RPMI7951 (cell line): ENCODE measurements at regions not wholly inside any gene's neighbourhood (a gene's known extent, or its start where the extent isn't known, plus 50 kb on each side); places are given as distances from the start of the nearest gene placed in this dataset.
"Not testable (repeated sequence)": the region's sequence is repeated elsewhere in the genome, so short reads cannot be mapped to it uniquely, and the experiment has no call there.

Experiments used
- DNase-seq: peaks from one replicate; pipeline ENCODE4 v3.0.0-alpha.2; 2012; ENCODE audit warnings: low read depth

DNA sequence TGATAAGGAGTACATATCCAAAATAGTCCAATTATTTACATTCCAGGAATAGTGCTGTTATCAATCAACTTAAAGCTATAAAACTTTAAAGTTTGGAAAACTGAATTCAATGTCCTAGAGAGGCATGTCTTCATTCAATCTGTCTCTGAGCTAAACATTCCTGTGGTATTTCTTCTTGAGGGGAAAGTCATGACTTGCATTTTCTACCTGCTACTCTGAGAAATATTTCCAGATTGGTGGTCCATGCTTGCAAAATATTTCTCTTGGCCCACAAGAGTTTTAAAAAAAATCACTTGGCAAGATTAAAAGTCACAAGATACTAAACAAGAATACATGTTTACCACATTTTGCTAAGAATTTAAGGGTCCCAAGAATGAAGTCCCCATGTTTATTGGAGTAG is 63.6 kb upstream of the HGF start:
- DNase-seq = no peak

DNA sequence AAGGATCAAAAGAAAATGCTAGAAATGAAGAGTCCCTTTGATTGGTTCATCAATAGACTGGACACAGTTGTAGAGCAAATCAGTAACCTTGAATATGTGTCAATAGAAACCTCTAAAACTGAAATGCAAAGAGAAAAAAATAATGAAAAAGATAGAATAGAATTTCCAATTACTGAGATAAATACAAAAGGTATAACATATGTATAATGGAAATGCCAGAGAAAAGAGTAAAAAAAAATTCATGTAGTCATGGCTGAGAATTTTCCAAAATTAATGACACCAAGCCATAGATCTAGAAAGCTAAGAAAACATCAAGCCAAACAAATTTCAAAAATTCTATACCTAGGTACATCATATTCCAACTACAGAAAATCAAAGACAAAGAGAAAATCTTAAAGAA is 62.0 kb upstream of the HGF start:
- no peak for DNase-seq

DNA sequence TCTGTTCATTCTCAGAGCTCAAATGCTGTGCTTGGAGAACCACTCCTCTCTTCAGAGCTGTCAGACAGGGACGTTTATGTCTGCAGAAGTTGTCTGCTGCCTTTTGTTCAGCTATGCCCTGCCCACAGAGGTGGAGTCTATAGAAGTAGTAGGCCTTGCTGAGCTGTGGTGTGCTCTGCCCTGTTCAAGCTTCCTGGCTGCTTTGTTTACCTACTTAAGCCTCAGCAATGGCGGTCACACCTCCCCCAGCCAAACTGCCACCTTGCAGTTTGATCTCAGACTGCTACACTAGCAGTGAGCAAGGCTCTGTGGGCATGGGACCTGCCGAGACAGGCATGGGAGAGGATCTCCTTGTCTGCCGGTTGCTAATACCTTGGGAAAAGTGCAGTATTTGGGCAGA is 59.7 kb upstream of the HGF start:
- DNase-seq = not testable (repeated sequence)

DNA sequence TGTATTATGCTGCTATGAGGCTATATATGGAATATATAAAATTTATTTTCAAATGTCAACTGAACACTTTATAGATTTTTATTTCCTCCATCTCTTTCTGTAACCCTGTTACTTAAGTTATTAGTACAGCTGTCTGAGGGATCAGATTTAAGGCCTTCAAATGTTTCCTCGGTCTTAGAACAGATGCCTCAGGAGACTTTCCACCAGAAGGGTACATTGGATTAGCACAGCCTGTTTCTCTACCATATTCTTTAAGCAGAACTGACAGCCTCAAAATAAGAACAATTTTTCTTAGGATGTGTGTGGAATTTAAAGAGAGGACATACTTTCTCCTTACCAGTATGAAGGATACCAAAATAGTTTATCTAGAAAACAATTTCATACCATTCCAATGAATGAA is 53.0 kb upstream of the HGF start:
- no peak for DNase-seq

DNA sequence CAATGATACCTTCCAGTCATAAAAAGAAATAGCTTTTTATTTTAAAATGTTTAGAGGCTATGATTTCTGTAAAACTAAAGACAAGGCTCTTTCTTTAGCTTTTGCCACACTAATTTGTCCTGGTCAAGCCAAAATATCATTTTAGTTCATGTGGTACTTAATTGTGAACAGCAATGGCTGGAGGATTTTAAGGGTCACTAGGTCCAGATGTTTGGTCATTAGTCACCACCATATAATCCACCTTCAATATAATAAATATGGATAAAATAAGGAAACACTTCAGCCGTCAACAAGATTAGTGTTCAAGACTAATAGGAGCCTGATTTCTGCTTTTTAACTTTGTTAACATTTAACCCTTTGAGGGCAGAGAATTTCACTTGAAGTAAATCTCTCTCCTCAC is 50.0 kb upstream of the HGF start:
- peak; percentile 7 for DNase-seq
